Immature natural killer cell (primary cell): ENCODE measurements at regions not wholly inside any gene's neighbourhood (a gene's known extent, or its start where the extent isn't known, plus 50 kb on each side); places are given as distances from the start of the nearest gene placed in this dataset.

Experiments used
- DNase-seq, 3 donors: peaks; one replicate each; pipeline ENCODE4 v3.0.0; 2022; ENCODE audit warnings: mixed read lengths in 1 of 3
- H3K27ac Mint-ChIP-seq, 6 donors: one replicate each; pipeline ENCODE4 v1.8.0; 2020; ENCODE audit warnings: mixed read lengths in 6 of 6, mild to moderate bottlenecking in 5 of 6, inconsistent platforms in 4 of 6, moderate library complexity in 3 of 6
- H3K27me3 Mint-ChIP-seq, 3 donors: one replicate each; pipeline ENCODE4 v1.8.0; 2020 to 2021; ENCODE audit warnings: low read depth in 3 of 3, mild to moderate bottlenecking in 3 of 3, mixed read lengths in 3 of 3, moderate library complexity in 3 of 3, inconsistent platforms in 1 of 3
- H3K36me3 Mint-ChIP-seq, 3 donors: one replicate each; pipeline ENCODE4 v1.8.0; 2020; ENCODE audit warnings: mixed read lengths in 3 of 3, inconsistent platforms in 2 of 3, mild to moderate bottlenecking in 2 of 3
- H3K4me1 Mint-ChIP-seq, 2 donors: one replicate each; pipeline ENCODE4 v1.8.0; 2020; ENCODE audit warnings: inconsistent platforms in 2 of 2, mild to moderate bottlenecking in 2 of 2, mixed read lengths in 2 of 2, moderate library complexity in 1 of 2
- H3K4me3 Mint-ChIP-seq, 5 donors: one replicate each; pipeline ENCODE4 v1.8.0; 2020; ENCODE audit warnings: mild to moderate bottlenecking in 5 of 5, mixed read lengths in 5 of 5, inconsistent platforms in 3 of 5, moderate library complexity in 3 of 5
- H3K9me3 Mint-ChIP-seq, 6 donors: one replicate each; pipeline ENCODE4 v1.8.0; 2020; ENCODE audit warnings: mild to moderate bottlenecking in 6 of 6, mixed read lengths in 6 of 6, inconsistent platforms in 4 of 6, moderate library complexity in 3 of 6

DNA sequence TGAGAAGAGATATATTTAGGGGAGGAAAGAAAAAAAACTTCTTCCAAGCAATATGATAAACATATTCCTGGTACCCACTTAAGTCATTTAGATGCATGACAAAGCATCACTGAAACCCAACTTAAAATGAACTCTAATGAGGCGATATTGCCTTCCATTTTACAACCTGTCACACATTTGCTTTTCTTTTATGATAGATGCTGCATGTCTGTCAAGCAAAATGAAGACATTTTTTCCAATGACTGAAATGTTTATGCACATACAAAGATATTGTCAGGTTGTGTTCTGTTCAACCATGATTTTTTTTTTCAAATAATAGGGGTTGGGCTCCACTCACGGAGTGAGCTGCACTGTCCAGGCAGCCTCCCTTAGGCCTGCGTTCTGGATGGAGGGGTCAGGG is 894.4 kb downstream of the SORCS3 start:
- Mint-ChIP-seq H3K36me3 (no peaks in the 10 kb centered on the region), H3K27me3 (peaks cover 0 to 4% (median 0%) of the 10 kb centered on the region in 3 donors), H3K27ac (no peak overlapping the region), H3K4me1 (no peaks in the 10 kb centered on the region), H3K9me3 (peaks cover 3 to 32% (median 14%) of the 10 kb centered on the region in 6 donors), H3K4me3 (no peak overlapping the region)
- no peak for DNase-seq

DNA sequence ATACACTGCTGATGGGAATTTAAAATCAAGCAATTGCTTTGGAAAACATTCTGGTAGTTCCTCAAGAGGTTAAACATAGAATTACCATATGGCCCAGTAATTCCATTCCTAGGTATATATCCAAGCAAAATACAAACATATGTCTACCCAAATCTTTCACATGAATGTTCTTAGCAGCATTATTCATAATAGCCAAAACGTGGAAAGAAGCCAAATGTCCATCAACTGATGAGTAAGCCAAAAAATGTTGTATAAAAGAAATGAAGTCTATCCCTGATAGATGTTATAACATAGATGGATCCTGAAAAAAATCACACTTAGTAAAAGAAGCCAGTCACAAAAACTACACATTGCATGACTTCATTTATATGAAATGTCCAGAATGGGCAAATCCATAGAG is 893.0 kb downstream of the SORCS3 start:
- no peak for DNase-seq
- Mint-ChIP-seq H3K27me3 (peaks cover 0 to 2% (median 0%) of the 10 kb centered on the region in 3 donors), H3K4me1 (no peaks in the 10 kb centered on the region), H3K36me3 (no peaks in the 10 kb centered on the region), H3K4me3 (no peak overlapping the region), H3K9me3 (peaks cover 3 to 24% (median 17%) of the 10 kb centered on the region in 6 donors), H3K27ac (no peak overlapping the region)

DNA sequence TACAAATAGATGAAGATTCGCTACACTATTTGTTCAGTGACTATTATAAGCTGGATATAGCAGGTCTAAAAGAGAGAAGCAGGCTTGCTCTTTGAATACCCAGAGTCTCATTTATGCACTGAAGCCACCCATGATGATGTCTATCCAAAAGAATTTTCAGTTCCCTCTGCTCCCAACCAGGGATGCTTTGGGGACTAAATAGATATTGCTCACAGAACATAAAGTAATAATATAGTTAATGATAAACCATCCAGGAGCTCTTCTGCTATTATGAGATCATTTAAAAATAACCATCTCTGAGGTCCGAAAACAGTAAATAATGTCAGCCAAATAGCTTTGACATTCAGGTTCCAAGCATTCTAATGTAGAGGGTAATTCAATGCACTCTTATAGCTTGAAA is 875.4 kb downstream of the SORCS3 start:
- H3K27ac Mint-ChIP-seq: no peak overlapping the region
- DNase-seq: no peak

DNA sequence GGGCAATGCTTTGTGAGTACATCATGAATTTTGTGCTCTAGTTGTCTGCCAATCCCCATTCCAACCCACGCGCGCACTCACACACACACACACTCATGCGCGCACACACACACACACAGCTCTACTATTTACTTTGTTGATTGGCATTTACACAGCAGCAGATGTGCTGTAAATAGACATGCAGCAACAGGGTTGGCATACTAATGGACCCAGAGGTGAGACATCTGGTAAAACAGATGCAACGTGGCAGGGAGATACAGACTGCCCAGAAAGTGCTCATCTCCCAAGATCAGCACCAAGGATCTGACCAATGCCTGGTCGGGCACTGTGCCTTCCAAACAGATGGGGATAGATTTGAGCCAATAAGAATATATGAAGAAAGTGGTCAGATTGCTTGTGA is 873.0 kb downstream of the SORCS3 start:
- H3K9me3 Mint-ChIP-seq: peaks cover 2 to 19% (median 10%) of the 10 kb centered on the region in 6 donors
- H3K4me3 Mint-ChIP-seq: no peak overlapping the region
- no peaks in the 10 kb centered on the region for H3K36me3 Mint-ChIP-seq
- no peak for DNase-seq
- peaks cover 0 to 2% (median 0%) of the 10 kb centered on the region in 3 donors for H3K27me3 Mint-ChIP-seq
- no peak overlapping the region for H3K27ac Mint-ChIP-seq
- no peaks in the 10 kb centered on the region for H3K4me1 Mint-ChIP-seq

More for the DNA sequence above, 875.4 kb downstream of the SORCS3 start:
- no peaks in the 10 kb centered on the region for H3K27me3 Mint-ChIP-seq
- no peaks in the 10 kb centered on the region for H3K4me1 Mint-ChIP-seq
- peaks cover 2 to 15% (median 6%) of the 10 kb centered on the region in 6 donors for H3K9me3 Mint-ChIP-seq
- H3K36me3 Mint-ChIP-seq: no peaks in the 10 kb centered on the region
- H3K4me3 Mint-ChIP-seq: no peak overlapping the region

DNA sequence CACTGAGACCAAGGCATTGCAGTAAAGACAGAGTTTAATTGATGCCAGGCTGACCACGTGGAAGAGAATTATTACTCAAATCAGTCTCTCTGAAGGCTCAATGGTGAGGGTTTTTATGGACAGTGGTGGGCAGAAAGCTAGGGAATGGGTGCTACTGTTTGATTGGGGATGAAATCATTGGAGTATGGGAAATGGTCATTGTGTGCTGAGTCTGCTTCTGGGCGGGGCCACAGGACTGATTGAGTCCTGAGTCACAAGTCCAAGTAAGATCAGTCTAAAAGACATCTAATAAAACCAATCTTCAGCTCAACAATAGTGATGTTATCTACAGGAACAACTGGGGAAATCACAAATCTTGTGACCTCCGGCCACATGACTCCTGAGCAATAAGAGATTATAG is 868.4 kb downstream of the SORCS3 start:
- Mint-ChIP-seq H3K9me3 (peaks cover 0 to 30% (median 18%) of the 10 kb centered on the region in 6 donors), H3K4me3 (no peak overlapping the region), H3K4me1 (no peaks in the 10 kb centered on the region), H3K36me3 (no peaks in the 10 kb centered on the region), H3K27me3 (peaks cover 0 to 2% (median 0%) of the 10 kb centered on the region in 3 donors), H3K27ac (no peak overlapping the region)
- DNase-seq: no peak

DNA sequence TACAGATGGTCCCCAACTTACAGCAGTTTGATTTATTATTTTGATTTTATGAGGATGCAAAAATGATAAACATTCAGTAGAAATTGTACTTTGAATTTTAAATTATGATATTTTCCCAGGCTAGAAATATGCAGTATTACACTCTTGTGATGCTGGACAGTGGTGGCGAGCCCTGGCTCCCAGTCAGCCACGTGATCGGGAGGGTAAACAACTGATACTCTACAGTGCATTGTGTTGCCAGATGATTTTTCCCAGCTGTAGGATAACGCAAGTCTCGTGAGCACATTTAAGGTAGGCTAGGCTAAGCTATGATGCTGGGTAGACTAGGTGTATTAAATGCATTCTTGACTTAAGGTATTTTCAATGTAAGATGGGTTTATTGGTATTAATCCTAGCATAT is 865.2 kb downstream of the SORCS3 start:
- Mint-ChIP-seq H3K4me3 (no peak overlapping the region), H3K27me3 (peaks cover 0 to 2% (median 0%) of the 10 kb centered on the region in 3 donors), H3K9me3 (peaks cover 0 to 26% (median 12%) of the 10 kb centered on the region in 6 donors), H3K4me1 (no peaks in the 10 kb centered on the region), H3K27ac (no peak overlapping the region), H3K36me3 (no peaks in the 10 kb centered on the region)
- DNase-seq: no peak

DNA sequence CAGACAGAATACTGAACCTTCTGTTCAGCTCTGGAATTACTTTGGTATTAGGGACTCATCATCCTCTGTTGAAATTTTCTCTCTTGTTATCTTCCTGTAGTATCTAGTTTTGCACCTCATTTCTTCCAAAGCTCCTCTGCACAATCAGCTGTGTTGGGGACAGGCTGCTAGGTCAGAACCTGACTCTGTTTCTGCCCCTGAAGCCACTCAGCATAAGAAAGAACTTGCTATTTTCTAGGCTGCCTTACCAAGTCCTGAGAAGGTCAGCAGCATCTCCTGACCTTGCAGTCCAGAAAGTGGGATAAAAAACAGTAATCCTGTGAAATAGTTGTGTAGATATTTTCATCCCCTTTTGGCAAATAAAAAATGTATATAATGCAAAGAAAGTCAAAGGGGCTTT is 862.6 kb downstream of the SORCS3 start:
- H3K27me3 Mint-ChIP-seq: no peaks in the 10 kb centered on the region
- H3K9me3 Mint-ChIP-seq: peaks cover 2 to 22% (median 10%) of the 10 kb centered on the region in 6 donors
- H3K4me1 Mint-ChIP-seq: no peaks in the 10 kb centered on the region
- H3K27ac Mint-ChIP-seq: no peak overlapping the region
- no peak for DNase-seq
- no peaks in the 10 kb centered on the region for H3K36me3 Mint-ChIP-seq
- no peak overlapping the region for H3K4me3 Mint-ChIP-seq

DNA sequence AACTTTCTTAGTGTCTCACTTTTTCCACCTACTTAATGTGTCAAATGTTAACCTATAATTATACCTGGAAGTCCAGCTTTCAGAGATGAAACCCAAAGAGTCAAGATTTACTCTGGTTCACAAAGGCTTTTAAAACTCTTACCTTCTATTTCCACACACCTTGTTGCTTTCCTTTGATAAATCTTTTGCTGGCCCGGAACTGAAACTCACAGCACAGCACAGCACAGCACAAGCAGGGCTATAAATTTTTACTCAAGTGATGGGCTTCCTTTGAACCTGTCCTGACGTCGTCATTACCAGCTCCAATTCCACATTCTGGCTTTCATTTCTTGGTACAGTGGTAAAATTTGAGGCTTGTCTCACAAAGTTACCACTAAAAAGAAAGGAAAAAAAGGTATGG is 861.0 kb downstream of the SORCS3 start:
- no peak for DNase-seq
- H3K4me1 Mint-ChIP-seq: no peaks in the 10 kb centered on the region
- no peak overlapping the region for H3K27ac Mint-ChIP-seq
- H3K36me3 Mint-ChIP-seq: no peaks in the 10 kb centered on the region
- H3K9me3 Mint-ChIP-seq: peaks cover 4 to 35% (median 13%) of the 10 kb centered on the region in 6 donors
- no peak overlapping the region for H3K4me3 Mint-ChIP-seq
- H3K27me3 Mint-ChIP-seq: no peaks in the 10 kb centered on the region

DNA sequence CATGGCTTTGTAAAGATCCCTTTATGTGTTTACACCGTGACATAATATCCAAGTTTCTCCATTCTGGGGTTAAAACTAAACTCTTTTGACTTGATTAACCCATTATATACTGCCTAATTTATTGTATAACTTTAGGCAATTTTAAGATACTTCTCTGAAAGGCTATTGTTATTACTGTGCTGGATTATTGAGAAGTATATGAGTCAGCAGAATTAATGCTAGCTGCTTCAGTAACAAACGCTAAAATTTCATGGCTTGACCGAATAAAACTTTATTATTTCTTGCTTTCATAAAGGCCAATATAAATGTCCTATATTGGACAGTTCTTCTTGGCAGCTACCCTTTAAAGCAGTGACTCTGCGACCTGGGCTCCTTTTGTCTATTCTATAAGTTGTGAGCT is 853.9 kb downstream of the SORCS3 start:
- DNase-seq: no peak
- H3K9me3 Mint-ChIP-seq: peaks cover 3 to 46% (median 9%) of the 10 kb centered on the region in 6 donors
- no peak overlapping the region for H3K27ac Mint-ChIP-seq

DNA sequence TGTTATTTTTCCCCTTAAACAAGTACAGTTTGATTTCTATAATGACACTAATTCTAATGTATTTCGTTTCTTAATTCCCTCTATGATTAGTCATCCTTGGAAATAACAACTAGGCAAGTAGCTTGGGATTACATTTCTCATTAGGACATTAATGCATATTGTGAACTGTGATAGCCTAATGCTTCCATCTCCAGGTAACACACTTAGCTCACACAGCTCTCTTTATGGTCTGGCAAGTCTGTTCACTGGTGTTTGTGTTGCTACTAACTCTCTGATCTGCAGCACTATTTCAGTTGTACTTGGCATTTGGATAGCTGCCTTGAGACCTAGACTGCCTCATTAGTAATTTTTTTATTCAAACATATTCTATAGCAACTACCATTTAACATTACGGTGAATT is 853.2 kb downstream of the SORCS3 start:
- H3K27me3 Mint-ChIP-seq: no peaks in the 10 kb centered on the region
- H3K4me1 Mint-ChIP-seq: no peaks in the 10 kb centered on the region
- H3K9me3 Mint-ChIP-seq: peaks cover 2 to 39% (median 7%) of the 10 kb centered on the region in 6 donors
- H3K36me3 Mint-ChIP-seq: no peaks in the 10 kb centered on the region
- no peak overlapping the region for H3K4me3 Mint-ChIP-seq
- no peak overlapping the region for H3K27ac Mint-ChIP-seq
- DNase-seq: no peak

More for the DNA sequence above, 853.9 kb downstream of the SORCS3 start:
- Mint-ChIP-seq H3K4me3 (no peak overlapping the region), H3K36me3 (no peaks in the 10 kb centered on the region), H3K27me3 (no peaks in the 10 kb centered on the region), H3K4me1 (no peaks in the 10 kb centered on the region)

DNA sequence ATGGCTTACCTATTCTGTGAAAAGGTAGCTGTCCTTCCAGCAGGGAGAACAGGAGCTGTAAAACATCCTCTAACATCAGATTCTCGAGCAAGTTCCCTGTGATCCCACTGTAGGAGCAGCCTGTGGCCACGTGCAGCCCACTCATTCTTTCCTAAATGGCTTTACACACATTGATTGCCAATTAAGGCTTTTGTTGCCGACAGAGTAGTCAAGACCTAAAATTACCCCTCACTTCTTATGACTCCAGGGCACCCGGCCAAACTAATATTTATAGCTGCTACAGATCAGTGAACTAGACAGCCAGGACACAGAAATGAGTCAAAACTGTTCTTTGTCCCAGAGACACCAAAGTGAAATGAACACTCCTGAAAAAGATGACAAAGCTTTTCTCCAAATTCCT is 832.1 kb downstream of the SORCS3 start:
- H3K4me3 Mint-ChIP-seq: no peak overlapping the region
- no peaks in the 10 kb centered on the region for H3K27me3 Mint-ChIP-seq
- H3K4me1 Mint-ChIP-seq: no peaks in the 10 kb centered on the region
- no peak overlapping the region for H3K27ac Mint-ChIP-seq
- no peaks in the 10 kb centered on the region for H3K36me3 Mint-ChIP-seq
- peaks cover 3 to 11% (median 9%) of the 10 kb centered on the region in 6 donors for H3K9me3 Mint-ChIP-seq
- DNase-seq: no peak

DNA sequence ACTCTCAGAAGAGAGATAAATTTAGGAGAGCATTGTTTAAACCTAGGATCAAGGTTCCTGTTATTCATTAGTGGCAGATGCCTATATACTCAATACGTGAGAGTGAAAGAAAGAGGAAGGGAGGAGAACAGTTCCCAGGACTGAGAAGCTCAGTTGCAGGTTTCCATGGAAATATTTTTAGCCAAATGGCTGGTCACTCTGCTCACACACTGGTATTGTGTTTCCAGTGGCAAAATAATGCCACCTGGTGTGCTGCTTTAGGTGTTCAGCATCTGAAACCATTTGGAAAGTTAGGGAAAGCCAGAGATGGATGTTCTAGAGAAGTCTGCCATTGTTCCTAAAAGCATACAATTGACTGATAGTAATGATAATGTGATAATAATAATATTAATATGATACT is 827.7 kb downstream of the SORCS3 start:
- no peaks in the 10 kb centered on the region for H3K27me3 Mint-ChIP-seq
- H3K4me3 Mint-ChIP-seq: no peak overlapping the region

DNA sequence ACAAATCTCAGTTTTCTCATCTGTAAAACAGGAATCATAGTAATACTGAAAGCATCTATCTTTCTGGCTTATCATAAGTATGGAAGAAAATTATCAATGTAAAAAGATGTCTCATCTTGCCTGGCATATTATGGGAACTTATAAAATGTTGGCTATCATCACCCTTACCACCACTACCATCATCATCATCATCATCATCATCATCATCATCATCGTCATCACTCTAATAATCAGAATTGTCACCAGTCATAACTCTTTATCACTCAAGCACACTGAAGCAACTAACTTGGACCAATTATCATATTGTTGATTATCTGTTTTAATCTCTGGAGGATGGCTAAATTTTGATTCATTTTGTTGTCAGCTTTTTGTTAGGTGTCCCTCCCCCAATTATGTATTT is 825.4 kb downstream of the SORCS3 start:
- Mint-ChIP-seq H3K4me1 (no peaks in the 10 kb centered on the region), H3K9me3 (peaks cover 2 to 34% (median 12%) of the 10 kb centered on the region in 6 donors), H3K27me3 (peaks cover 0 to 3% (median 0%) of the 10 kb centered on the region in 3 donors), H3K36me3 (no peaks in the 10 kb centered on the region), H3K27ac (no peak overlapping the region), H3K4me3 (no peak overlapping the region)
- no peak for DNase-seq

More for the DNA sequence above, 827.7 kb downstream of the SORCS3 start:
- Mint-ChIP-seq H3K9me3 (peaks cover 3 to 22% (median 9%) of the 10 kb centered on the region in 6 donors), H3K27ac (no peak overlapping the region), H3K4me1 (no peaks in the 10 kb centered on the region), H3K36me3 (no peaks in the 10 kb centered on the region)
- DNase-seq: no peak

DNA sequence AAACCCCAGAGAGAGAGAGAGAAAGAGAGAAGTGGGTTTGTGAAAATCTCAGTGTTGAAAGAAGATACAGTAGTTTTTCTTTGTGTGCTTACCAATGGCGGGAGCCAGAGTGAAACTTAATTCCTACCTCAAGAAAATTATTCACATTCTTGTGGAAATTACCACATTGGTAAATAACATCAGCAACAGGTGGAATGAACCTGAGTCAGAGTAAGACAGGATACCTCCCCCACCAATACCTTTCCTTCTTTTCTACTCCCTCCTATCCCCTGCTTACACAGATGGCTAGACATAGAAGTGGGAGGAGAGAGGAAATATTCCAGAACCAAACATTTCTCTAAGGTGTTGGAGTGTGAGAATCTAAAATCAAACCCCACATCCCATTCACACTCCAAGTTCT is 793.9 kb downstream of the SORCS3 start:
- H3K9me3 Mint-ChIP-seq: peaks cover 4 to 29% (median 12%) of the 10 kb centered on the region in 6 donors
- no peak overlapping the region for H3K4me3 Mint-ChIP-seq
- no peaks in the 10 kb centered on the region for H3K27me3 Mint-ChIP-seq

DNA sequence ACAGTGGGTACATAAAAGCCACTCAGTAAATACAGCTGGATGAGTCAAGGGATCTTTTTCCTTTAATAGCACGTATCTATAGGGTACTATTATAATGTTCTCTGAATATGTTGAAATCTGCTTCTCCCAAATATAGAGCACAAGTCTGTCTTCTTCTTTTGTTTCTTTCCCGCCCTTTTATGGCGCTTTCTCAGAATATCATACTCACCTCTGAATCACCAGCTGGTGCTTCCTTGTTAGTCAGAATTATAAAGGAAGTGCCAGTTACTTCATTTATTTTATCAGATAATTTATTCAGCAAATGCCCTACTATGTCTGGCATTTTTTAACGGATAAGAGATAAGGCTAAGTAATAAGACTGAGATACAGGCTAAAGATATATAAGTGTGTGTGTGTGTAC is 772.9 kb downstream of the SORCS3 start:
- no peak for DNase-seq
- H3K9me3 Mint-ChIP-seq: peaks cover 0 to 10% (median 8%) of the 10 kb centered on the region in 6 donors
- H3K4me3 Mint-ChIP-seq: no peak overlapping the region
- no peaks in the 10 kb centered on the region for H3K4me1 Mint-ChIP-seq
- no peak overlapping the region for H3K27ac Mint-ChIP-seq
- no peaks in the 10 kb centered on the region for H3K36me3 Mint-ChIP-seq
- H3K27me3 Mint-ChIP-seq: no peaks in the 10 kb centered on the region

More for the DNA sequence above, 793.9 kb downstream of the SORCS3 start:
- H3K36me3 Mint-ChIP-seq: no peaks in the 10 kb centered on the region
- DNase-seq: no peak
- no peaks in the 10 kb centered on the region for H3K4me1 Mint-ChIP-seq
- no peak overlapping the region for H3K27ac Mint-ChIP-seq
